ENCODE measurements at regions not wholly inside any gene's neighbourhood (a gene's known extent, or its start where the extent isn't known, plus 50 kb on each side); places are given as distances from the start of the nearest gene placed in this dataset.

- no peaks in the 10 kb centered on the region for H3K36me3 ChIP-seq
- no peak overlapping the region for H3K27ac ChIP-seq
- in situ Hi-C loops (cut with MboI; ENCODE audit: low pct_ligation_motif_present in 1 of 4, low pct_unique_long_range_greater_than_20kb in 1 of 4, low sequenced_read_pairs in 3 of 4): no loop called here
- H3K9me3 ChIP-seq: no peaks in the 10 kb centered on the region
- H3K4me1 ChIP-seq: no peaks in the 10 kb centered on the region
- intact Hi-C loops (cut with DNase I; ENCODE audit: low total_unique reads): no loop called here
- TF ChIP-seq EP300 (IDR thresholded peaks at IDR 0.05; ENCODE audit: low read depth): no peak
- TF ChIP-seq POLR2A (IDR thresholded peaks at IDR 0.05): no peak
- TF ChIP-seq, protein P1, sequence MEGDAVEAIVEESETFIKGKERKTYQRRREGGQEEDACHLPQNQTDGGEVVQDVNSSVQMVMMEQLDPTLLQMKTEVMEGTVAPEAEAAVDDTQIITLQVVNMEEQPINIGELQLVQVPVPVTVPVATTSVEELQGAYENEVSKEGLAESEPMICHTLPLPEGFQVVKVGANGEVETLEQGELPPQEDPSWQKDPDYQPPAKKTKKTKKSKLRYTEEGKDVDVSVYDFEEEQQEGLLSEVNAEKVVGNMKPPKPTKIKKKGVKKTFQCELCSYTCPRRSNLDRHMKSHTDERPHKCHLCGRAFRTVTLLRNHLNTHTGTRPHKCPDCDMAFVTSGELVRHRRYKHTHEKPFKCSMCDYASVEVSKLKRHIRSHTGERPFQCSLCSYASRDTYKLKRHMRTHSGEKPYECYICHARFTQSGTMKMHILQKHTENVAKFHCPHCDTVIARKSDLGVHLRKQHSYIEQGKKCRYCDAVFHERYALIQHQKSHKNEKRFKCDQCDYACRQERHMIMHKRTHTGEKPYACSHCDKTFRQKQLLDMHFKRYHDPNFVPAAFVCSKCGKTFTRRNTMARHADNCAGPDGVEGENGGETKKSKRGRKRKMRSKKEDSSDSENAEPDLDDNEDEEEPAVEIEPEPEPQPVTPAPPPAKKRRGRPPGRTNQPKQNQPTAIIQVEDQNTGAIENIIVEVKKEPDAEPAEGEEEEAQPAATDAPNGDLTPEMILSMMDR (IDR thresholded peaks at IDR 0.05): no peak
- DNase-seq: no peak
- H3K4me3 ChIP-seq: no peak overlapping the region
- WGBS, 2 donors (ENCODE audit: low coverage in 1 of 2): 85 to 100% methylated on average over 1 to 6 of the region's 6 CpGs
- no peaks in the 10 kb centered on the region for H3K27me3 ChIP-seq
Observed at GRCh38 chr19:31505596-31505910, 156.3 kb upstream of the TSHZ3 start.

DNA sequence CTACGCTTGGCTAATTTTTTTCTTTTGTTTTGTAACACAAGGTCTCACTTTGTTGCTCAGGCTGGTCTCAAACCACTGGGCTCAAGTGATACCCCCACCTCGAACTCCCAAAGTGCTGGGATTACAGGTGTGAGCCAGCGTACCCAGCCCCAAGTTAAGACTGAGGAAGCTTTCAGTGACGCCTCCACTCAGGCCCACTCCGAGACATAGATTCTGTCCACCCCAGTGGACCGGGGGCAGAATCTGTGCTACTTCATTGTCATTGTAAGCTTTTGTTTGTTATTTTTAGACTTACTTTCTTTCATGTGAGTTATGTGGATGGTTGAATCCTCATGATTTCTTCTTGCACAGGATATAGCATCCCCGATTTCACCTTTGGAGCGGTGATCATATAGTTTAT lies 156.9 kb upstream of the TSHZ3 start:
- intact Hi-C loops (cut with DNase I; ENCODE audit: low total_unique reads): no loop called here
- Histone ChIP-seq H3K9me3 (no peaks in the 10 kb centered on the region), H3K27me3 (no peaks in the 10 kb centered on the region), H3K4me3 (no peak overlapping the region), H3K36me3 (no peaks in the 10 kb centered on the region), H3K27ac (no peak overlapping the region), H3K4me1 (no peaks in the 10 kb centered on the region)
- TF ChIP-seq, protein P1 (IDR thresholded peaks at IDR 0.05): no peak
- TF ChIP-seq EP300 (IDR thresholded peaks at IDR 0.05; ENCODE audit: low read depth) (no peak), POLR2A (IDR thresholded peaks at IDR 0.05) (no peak), POLR2AphosphoS5 (IDR thresholded peaks at IDR 0.05) (no peak)
- 83 to 84% methylated on average over 6 to 8 of the region's 8 CpGs for WGBS, 2 donors (ENCODE audit: low coverage in 1 of 2)
- DNase-seq: no peak
- in situ Hi-C loops (cut with MboI; ENCODE audit: low pct_ligation_motif_present in 1 of 4, low pct_unique_long_range_greater_than_20kb in 1 of 4, low sequenced_read_pairs in 3 of 4): no loop called here

- Histone ChIP-seq H3K9me3 (no peaks in the 10 kb centered on the region), H3K36me3 (no peaks in the 10 kb centered on the region), H3K4me1 (no peaks in the 10 kb centered on the region), H3K27ac (no peak overlapping the region), H3K4me3 (no peak overlapping the region), H3K27me3 (no peaks in the 10 kb centered on the region)
- 70 to 83% methylated on average over 8 to 10 of the region's 10 CpGs for WGBS, 2 donors (ENCODE audit: low coverage in 1 of 2)
- TF ChIP-seq POLR2AphosphoS5 (IDR thresholded peaks at IDR 0.05) (no peak), POLR2A (IDR thresholded peaks at IDR 0.05) (no peak), EP300 (IDR thresholded peaks at IDR 0.05; ENCODE audit: low read depth) (no peak)
- TF ChIP-seq, protein P1 (IDR thresholded peaks at IDR 0.05): no peak
- no peak for DNase-seq
- in situ Hi-C loops (cut with MboI; ENCODE audit: low pct_ligation_motif_present in 1 of 4, low pct_unique_long_range_greater_than_20kb in 1 of 4, low sequenced_read_pairs in 3 of 4): no loop called here
- intact Hi-C loops (cut with DNase I; ENCODE audit: low total_unique reads): no loop called here
Observed at GRCh38 chr19:31510635-31511034, 161.4 kb upstream of the TSHZ3 start.

DNA sequence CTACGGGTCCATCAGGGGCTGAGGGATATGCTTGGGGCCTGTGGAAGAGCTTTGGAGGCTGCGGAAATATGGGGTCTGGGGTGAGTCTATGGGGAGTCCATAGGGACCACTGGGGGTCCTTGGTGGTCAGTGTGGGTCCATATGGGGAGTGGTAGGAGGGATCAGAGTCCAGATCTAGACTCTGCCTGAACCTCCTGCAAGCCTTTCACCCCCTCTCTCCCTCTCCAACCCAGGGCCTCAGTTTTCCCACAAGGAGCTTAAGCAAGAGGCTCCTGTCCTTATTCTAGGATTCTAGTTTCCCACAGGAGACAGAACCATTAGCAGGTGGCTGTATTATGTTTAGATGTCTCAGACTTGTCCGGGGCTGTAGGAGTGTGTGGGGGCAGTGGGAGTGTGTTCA lies 161.9 kb upstream of the TSHZ3 start:
- intact Hi-C loops (cut with DNase I; ENCODE audit: low total_unique reads): no loop called here
- 78 to 91% methylated on average over 2 to 3 of the region's 3 CpGs for WGBS, 2 donors (ENCODE audit: low coverage in 1 of 2)
- H3K9me3 ChIP-seq: no peaks in the 10 kb centered on the region

More for the DNA sequence above, 161.9 kb upstream of the TSHZ3 start:
- in situ Hi-C loops (cut with MboI; ENCODE audit: low pct_ligation_motif_present in 1 of 4, low pct_unique_long_range_greater_than_20kb in 1 of 4, low sequenced_read_pairs in 3 of 4): no loop called here
- Histone ChIP-seq H3K4me3 (no peak overlapping the region), H3K4me1 (no peaks in the 10 kb centered on the region), H3K27ac (no peak overlapping the region), H3K36me3 (no peaks in the 10 kb centered on the region), H3K27me3 (no peaks in the 10 kb centered on the region)
- DNase-seq: no peak
- TF ChIP-seq EP300 (IDR thresholded peaks at IDR 0.05; ENCODE audit: low read depth): no peak
- TF ChIP-seq POLR2A (IDR thresholded peaks at IDR 0.05): no peak
- TF ChIP-seq, protein P1 (IDR thresholded peaks at IDR 0.05): no peak
- TF ChIP-seq POLR2AphosphoS5 (IDR thresholded peaks at IDR 0.05): no peak

All from transverse colon (tissue), 4 donors.